ENCODE measurements at regions not wholly inside any gene's neighbourhood (a gene's known extent, or its start where the extent isn't known, plus 50 kb on each side); places are given as distances from the start of the nearest gene placed in this dataset.

GRCh38 chr16:73878611-73879010 lies 418.0 kb upstream of the PSMD7 start:
- peak; percentile 41 for DNase-seq

GRCh38 chr16:73877150-73877549 lies 419.5 kb upstream of the PSMD7 start:
- no peak for DNase-seq

GRCh38 chr16:73875996-73876690 lies 420.5 kb upstream of the PSMD7 start:
- DNase-seq = no peak

- DNase-seq = no peak
Measured at GRCh38 chr16:73874324-73874723, 422.3 kb upstream of the PSMD7 start.

GRCh38 chr16:73873643-73874042 lies 423.0 kb upstream of the PSMD7 start:
- no peak for DNase-seq

GRCh38 chr16:73872856-73873255 lies 423.8 kb upstream of the PSMD7 start:
- no peak for DNase-seq

GRCh38 chr16:73871088-73871733 lies 425.4 kb upstream of the PSMD7 start:
- DNase-seq = no peak

- DNase-seq = no peak
Measured at GRCh38 chr16:73869126-73869525, 427.5 kb upstream of the PSMD7 start.

- no peak for DNase-seq
Measured at GRCh38 chr16:73864868-73865267, 431.7 kb upstream of the PSMD7 start.

- DNase-seq = no peak
Measured at GRCh38 chr16:73858326-73858725, 438.3 kb upstream of the PSMD7 start.

- DNase-seq = no peak
Measured at GRCh38 chr16:73853968-73854367, 442.6 kb upstream of the PSMD7 start.

- no peak for DNase-seq
Measured at GRCh38 chr16:73852561-73852960, 444.1 kb upstream of the PSMD7 start.

GRCh38 chr16:73848993-73849392 lies 447.6 kb upstream of the PSMD7 start:
- DNase-seq = no peak

- DNase-seq = no peak
Measured at GRCh38 chr16:73847090-73847489, 449.5 kb upstream of the PSMD7 start.

GRCh38 chr16:73846356-73846755 lies 450.3 kb upstream of the PSMD7 start:
- DNase-seq = no peak

GRCh38 chr16:73846007-73846330 lies 450.6 kb upstream of the PSMD7 start:
- no peak for DNase-seq

GRCh38 chr16:73845238-73846006 lies 451.2 kb upstream of the PSMD7 start:
- DNase-seq = no peak

GRCh38 chr16:73840728-73841127 lies 455.9 kb upstream of the PSMD7 start:
- no peak for DNase-seq

GRCh38 chr16:73831220-73831619 lies 465.4 kb upstream of the PSMD7 start:
- no peak for DNase-seq

- no peak for DNase-seq
Measured at GRCh38 chr16:73823205-73823849, 473.3 kb upstream of the PSMD7 start.

- DNase-seq = no peak
Measured at GRCh38 chr16:73817526-73818324, 478.9 kb upstream of the PSMD7 start.

- DNase-seq = no peak
Measured at GRCh38 chr16:73813527-73813926, 483.1 kb upstream of the PSMD7 start.

GRCh38 chr16:73804456-73804855 lies 492.2 kb upstream of the PSMD7 start:
- DNase-seq = no peak
